Left colon (tissue), 2 donors: ENCODE measurements at regions not wholly inside any gene's neighbourhood (a gene's known extent, or its start where the extent isn't known, plus 50 kb on each side); places are given as distances from the start of the nearest gene placed in this dataset.

ENCODE experiments used
- ATAC-seq: fragments of 200-7000 bp; cut with Tn5 transposase; one replicate; pipeline ENCODE4 v1.9.1; 2020; ENCODE audit warnings: mild to moderate bottlenecking, moderate library complexity
- DNase-seq, 2 donors: peaks; one replicate each; pipeline ENCODE4 v3.0.0-alpha.2; 2020
- intact Hi-C, 2 donors: fragments of 100-400 bp; cut with DNase I in 1 of 2; cut with micrococcal nuclease in 1 of 2; formaldehyde crosslinking; loops; one replicate each; pipeline versions ENCODE4 v1.11.2 to v1.14.0; 2022; cut with DNase I, micrococcal nuclease
- donor health status: DM: no; HTN: no; CAD: no.
- donor health status: DM: yes; HTN: yes; CAD: no.

- ATAC-seq (no peak), DNase-seq (no peak)
Measured at GRCh38 chr5:116703941-116704340, 129.3 kb upstream of the SEMA6A start.

GRCh38 chr5:116703328-116703727 is 128.7 kb upstream of the SEMA6A start:
- intact Hi-C loops = no loop called here
- DNase-seq = no peak
- no peak for ATAC-seq

More at GRCh38 chr5:116703941-116704340, 129.3 kb upstream of the SEMA6A start:
- intact Hi-C loops = no loop called here

- DNase-seq (no peak), ATAC-seq (no peak)
- intact Hi-C loops = no loop called here
Measured at GRCh38 chr5:116702776-116703175, 128.2 kb upstream of the SEMA6A start.

DNA sequence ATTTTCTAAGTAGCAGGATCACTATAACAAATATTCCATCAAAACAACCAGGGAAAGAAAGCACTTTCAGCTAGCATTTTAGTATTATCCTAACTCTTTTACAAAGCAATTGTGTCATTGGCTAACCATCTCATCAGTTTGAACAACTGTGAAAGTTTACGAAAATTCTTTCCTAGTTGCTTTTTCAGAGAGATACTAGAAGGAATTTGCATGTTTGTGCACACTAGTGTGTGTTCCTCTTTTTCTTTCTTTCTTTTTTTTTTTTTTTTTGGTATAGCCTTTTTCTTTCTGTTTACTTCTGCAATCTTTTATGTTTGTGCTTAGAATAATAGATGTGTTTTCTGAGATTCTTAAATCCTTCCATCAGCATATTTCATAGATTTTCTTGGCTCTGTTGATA is 124.7 kb upstream of the SEMA6A start:
- DNase-seq = no peak
- no peak for ATAC-seq
- intact Hi-C loops = no loop called here

DNA sequence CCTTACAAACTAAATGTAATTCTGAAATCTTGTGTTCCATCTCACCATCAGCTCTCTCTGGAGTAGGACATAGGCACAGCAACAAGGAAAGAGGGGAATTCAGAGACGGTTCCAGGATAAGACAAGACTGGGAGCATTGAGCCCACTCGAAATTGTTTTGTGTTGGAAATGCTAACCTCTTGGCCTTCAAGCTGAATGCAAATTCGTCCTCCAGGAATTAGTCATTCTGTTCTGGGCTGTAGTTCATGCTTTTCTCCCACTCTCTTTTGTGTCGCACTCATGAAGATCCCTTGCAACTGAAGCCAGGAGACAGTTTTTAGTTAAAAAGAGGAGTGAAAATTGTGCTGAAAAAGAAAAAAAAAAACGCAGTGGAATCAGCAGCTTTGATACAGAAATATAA is 121.7 kb upstream of the SEMA6A start:
- DNase-seq (no peak), ATAC-seq (no peak)
- intact Hi-C loops = no loop called here

DNA sequence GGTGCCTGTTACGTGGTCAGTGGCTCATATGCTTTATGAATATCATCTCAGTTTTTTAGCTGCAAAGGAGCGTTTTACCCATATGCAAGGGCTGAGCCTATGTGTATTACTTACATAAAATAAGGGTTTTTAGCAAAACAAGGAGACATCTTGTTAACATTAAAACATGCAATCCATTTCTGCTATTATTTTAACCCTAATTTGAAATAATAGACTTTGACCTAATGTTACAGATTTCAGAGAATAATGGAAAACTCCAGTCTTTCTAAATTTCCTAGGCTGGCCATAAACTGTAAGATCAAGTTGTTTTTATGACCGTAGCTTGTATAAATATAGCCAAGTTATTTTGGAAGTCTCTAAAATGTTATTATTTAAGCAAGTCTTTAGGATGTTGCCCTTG is 121.1 kb upstream of the SEMA6A start:
- DNase-seq (no peak), ATAC-seq (no peak)
- intact Hi-C loops = no loop called here

DNA sequence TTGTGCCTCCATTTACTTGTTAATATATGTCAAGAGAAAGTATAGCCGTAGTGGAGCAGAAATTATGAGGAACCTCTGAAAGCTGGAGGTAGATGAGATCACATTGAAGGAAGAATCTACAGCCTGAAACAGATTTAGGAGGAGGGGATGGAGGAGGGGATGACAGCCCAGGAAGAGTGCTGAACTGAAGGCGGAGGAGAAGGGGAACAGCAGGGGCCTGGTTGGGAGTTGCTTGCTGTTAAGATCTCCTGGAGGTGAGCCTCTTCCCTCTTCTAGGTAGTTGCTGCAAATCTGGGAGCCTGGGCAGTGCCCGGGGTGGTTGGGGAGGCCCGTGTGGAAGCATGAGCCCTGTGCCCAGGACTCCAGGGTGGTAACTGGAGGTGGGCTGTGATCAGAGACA is 111.8 kb upstream of the SEMA6A start:
- DNase-seq (no peak), ATAC-seq (no peak)
- intact Hi-C loops = no loop called here

- DNase-seq (no peak), ATAC-seq (no peak)
- intact Hi-C loops = no loop called here
Measured at GRCh38 chr5:116685931-116686330, 111.3 kb upstream of the SEMA6A start.

- ATAC-seq (no peak), DNase-seq (no peak)
- intact Hi-C loops = no loop called here
Measured at GRCh38 chr5:116685069-116685468, 110.4 kb upstream of the SEMA6A start.

GRCh38 chr5:116681334-116682013 is 106.9 kb upstream of the SEMA6A start:
- DNase-seq = no peak
- ATAC-seq = no peak
- intact Hi-C loops = no loop called here

DNA sequence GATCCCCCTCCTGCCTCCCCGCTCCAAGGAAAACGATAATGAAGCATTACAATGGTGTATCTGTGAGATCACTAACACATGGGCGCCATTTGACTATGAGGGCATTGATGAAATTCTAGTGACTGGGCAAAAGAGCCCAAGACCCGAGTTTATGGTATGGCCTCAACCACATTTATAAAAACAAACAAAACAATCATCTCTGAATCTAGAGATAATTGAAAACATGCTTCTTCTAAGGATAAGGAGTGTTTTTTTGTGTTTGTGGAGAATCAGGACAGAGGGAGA is 100.9 kb upstream of the SEMA6A start:
- no peak for DNase-seq
- ATAC-seq = no peak
- intact Hi-C loops = no loop called here

- DNase-seq = no peak
- intact Hi-C loops = no loop called here
- no peak for ATAC-seq
Measured at GRCh38 chr5:116674881-116675625, 100.4 kb upstream of the SEMA6A start.

DNA sequence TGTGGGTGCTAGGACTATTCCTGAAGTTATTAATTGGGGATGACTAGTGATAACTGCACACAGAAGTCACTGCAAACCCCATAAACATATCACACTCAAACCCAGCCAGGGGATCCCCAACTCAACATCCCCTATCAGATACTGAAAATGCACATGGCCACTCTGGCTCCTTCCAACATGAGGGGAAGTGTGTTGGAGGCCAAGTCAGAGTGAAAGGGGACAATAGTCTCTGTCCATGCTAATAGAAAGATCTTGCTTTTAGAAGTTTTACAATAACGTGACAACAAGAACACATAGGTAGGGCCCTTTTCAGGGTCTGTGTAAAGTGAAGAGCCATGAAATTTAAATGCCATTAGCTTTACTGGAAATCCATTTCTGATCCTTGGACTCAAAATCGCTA is 98.8 kb upstream of the SEMA6A start:
- DNase-seq (no peak), ATAC-seq (no peak)
- intact Hi-C loops = no loop called here

GRCh38 chr5:116672203-116672602 is 97.6 kb upstream of the SEMA6A start:
- ATAC-seq = no peak
- no peak for DNase-seq
- intact Hi-C loops = no loop called here

GRCh38 chr5:116671211-116671736 is 96.7 kb upstream of the SEMA6A start:
- ATAC-seq (no peak), DNase-seq (no peak)
- intact Hi-C loops = no loop called here

DNA sequence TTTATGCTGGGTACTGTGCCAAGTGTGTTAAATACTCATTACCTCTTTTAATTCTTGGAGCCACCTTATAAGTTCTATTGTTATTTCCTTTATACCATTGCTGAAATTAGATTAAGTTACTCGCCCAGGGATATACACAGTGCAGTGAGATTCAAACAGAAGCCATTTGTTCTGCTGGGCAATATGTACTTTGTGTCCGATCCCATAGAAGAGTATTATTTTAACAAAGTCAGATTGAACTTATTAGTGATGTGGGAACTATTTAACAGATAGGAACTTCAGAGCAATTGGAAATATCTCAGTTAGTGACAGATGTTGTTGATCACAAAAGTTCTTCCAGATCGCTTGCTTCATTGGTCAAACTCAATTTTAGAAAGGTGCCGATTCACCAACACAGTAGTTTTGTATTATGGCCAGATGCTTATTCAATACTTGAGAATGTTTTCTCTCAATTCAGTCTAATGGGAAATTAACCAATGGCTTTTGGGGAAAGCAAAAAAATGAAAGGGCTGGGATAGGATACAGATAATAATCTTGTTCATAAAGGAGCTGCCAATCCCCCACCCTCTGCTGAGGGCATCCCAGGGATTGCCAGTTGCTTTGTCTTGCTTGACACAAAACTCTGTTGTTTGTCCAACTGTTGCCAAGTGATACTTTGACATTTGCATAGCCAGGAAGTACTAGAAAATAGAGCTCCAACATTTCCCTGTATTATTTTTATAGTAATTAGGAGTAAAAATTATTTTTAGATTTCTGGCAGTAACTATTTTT is 94.8 kb upstream of the SEMA6A start:
- ATAC-seq (no peak), DNase-seq (no peak)
- intact Hi-C loops = no loop called here

GRCh38 chr5:116668390-116668789 is 93.8 kb upstream of the SEMA6A start:
- ATAC-seq (no peak), DNase-seq (no peak)
- intact Hi-C loops = no loop called here

DNA sequence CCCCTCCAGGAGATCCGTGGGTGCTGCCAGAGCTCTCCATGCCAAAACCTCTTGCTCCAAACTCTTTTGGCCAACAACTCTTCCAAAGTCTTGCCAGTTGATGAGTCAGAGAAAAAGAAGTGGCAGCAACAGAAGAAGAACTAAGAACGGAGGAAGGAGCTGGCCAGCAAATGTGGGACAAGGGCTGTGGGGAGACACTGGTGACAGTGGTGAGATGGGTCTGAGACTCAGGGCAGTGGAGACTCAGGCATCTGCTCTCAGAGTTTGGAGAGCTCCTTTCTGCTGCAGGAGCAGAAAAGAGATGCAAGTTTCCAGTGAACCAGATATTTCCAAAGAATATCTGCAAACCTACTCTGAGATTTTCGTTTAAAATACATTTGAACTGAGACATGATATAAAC is 92.3 kb upstream of the SEMA6A start:
- DNase-seq (no peak), ATAC-seq (no peak)
- intact Hi-C loops = no loop called here

GRCh38 chr5:116664988-116665387 is 90.4 kb upstream of the SEMA6A start:
- intact Hi-C loops = no loop called here
- ATAC-seq = no peak
- DNase-seq = no peak

- ATAC-seq (no peak), DNase-seq (no peak)
- intact Hi-C loops = no loop called here
Measured at GRCh38 chr5:116663081-116663480, 88.5 kb upstream of the SEMA6A start.
